GM19438 (cell line): ENCODE measurements at regions not wholly inside any gene's neighbourhood (a gene's known extent, or its start where the extent isn't known, plus 50 kb on each side); places are given as distances from the start of the nearest gene placed in this dataset.
"Not testable (repeated sequence)": the region's sequence is repeated elsewhere in the genome, so short reads cannot be mapped to it uniquely, and the experiment has no call there.

Experiments
- ATAC-seq: cut with Tn5 transposase; IDR thresholded peaks from one replicate; pipeline ENCODE4 v1.9.1; 2021; ENCODE audit warnings: low read depth; ENCODE audit not compliant: unreplicated experiment

DNA sequence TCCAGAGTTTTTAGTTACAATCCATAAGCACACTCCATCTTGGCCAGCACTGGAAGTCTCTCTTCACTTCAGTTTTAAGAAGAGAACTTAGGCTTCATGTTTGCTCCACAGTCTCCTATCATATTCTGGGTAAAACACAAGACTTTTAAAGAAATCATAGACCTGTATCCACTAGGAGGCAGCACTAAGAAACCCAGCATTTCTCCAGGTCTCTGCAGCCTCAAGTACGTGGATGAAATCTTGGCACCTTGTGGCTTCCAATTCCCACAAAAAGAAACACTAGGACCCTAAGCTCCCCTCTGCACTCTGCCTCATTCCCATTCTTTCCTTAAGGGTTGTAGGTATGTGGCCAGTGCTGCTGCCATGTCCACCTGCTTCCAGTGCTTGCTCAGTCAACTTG, 367.3 kb upstream of the CASK start:
- no peak for ATAC-seq

DNA sequence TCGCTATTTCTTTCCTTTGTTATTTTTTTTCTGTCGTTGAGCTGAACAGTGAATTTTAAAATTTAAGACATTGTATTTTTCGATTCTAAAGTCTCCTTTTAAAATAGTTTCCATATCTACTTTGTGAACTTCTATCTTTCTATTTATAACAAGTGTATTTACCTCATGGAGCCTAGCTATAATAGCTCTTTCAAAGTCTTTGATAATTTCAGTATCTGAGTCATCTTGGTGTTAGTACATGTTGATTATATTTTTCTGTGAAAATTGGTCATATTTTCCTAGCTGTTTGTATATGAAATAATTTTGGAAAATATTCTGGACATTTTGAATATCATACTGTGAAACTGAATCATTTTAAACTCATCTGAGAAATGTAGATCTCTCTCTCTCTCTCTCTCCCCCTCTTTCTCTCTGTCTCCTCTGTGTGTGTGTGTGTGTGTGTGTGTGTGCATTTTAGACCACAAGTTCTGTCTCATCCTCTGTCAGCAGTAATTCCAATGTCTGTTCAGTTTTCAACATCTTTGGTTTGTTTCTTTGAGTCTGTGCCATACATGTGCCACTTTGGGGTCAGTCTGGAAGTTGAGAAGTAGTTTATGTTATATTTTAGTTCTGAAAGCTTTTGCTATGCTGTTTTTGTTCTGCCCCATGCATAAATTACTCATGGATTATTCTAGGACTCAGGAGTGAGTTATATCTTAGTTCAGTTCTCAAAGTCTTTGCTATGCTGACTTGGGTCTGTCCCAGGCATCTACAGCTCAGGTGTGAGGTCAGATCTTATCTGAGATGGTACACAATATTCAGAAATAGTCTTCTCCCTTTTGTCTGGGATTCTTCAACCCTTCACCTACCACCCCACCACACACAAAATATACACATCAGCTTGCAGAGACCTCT, 366.4 kb upstream of the CASK start:
- ATAC-seq, result no peak

DNA sequence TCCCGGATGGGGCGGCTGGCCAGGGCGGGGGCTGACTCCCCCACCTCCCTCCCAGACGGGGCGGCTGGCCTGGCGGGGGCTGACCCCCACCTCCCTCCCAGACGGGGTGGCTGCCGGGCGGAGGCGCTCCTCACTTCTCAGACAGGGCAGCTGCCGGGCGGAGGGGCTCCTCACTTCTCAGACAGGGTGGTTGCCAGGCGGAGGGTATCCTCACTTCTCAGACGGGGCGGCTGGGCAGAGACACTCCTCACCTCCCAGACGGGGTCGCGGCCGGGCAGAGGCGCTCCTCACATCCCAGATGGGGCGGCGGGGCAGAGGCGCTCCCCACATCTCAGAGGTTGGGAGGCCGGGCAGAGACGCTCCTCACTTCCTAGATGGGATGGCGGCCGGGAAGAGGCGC, 362.3 kb upstream of the CASK start:
- not testable (repeated sequence) for ATAC-seq

- no peak for ATAC-seq
Observed at GRCh38 chrX:42276982-42277690, 353.8 kb upstream of the CASK start.

DNA sequence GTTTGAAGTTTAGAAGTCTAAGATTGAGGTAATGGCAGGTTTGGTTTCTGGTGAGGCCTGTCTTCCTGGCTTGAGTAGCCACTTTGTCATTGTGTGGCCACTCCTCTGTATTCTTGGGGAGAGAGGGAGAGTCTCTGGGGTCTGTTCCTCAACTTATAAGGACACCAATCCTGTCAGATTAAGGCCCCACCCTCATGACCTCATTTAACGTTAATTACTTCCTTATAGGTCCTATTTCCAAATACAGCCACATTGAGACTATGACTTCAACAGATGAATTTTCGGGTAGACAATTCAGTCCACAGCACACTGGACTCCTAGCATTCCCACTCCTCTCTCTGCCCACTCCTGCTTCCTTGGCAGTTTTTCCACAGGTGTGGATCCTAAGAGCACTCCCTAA, 350.8 kb upstream of the CASK start:
- ATAC-seq, result no peak

GRCh38 chrX:42273387-42273786, 350.0 kb upstream of the CASK start:
- no peak for ATAC-seq

DNA sequence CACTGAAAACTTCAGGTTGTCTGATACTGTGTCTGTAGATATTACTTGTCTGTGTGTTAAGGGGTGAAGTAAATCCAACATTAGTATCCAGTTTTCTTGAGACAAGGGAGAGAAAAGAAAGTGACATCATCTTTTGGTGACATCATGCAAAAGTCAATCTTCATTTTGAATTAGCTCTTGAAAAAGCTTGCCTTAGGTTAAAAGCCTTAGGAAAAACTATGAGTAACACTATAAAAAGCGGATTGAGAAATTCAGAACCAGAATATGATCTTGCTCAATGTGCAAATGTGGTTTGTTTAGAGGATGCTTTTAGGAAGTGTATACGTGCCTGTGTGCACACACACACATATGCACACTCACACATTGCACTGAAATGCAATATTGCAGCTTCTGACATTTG, 345.8 kb upstream of the CASK start:
- no peak for ATAC-seq

- no peak for ATAC-seq
Observed at GRCh38 chrX:42260854-42261253, 337.5 kb upstream of the CASK start.

- no peak for ATAC-seq
Observed at GRCh38 chrX:42248226-42248625, 324.9 kb upstream of the CASK start.

- ATAC-seq, result no peak
Observed at GRCh38 chrX:42247241-42247640, 323.9 kb upstream of the CASK start.

- no peak for ATAC-seq
Observed at GRCh38 chrX:42246814-42247213, 323.5 kb upstream of the CASK start.

DNA sequence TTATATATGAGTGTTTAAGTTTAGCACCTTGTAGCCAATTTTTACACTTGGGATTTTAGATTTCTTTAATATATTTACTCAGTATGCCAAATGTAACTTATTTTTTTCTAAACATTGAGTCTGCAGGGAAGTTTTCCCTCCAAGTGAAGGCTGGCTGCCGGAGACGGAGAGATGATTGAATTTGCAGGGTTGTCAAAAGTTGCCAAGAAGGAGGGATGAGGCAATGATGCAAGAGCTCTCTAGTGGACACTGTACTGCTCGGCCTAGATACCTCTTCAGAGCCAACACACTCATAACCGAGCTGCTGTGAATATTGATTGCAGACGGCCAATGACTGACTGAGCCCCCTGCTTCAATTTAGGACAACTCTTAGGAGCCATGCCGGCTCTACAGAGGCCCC, 318.6 kb upstream of the CASK start:
- no peak for ATAC-seq

- no peak for ATAC-seq
Observed at GRCh38 chrX:42241421-42241820, 318.1 kb upstream of the CASK start.

DNA sequence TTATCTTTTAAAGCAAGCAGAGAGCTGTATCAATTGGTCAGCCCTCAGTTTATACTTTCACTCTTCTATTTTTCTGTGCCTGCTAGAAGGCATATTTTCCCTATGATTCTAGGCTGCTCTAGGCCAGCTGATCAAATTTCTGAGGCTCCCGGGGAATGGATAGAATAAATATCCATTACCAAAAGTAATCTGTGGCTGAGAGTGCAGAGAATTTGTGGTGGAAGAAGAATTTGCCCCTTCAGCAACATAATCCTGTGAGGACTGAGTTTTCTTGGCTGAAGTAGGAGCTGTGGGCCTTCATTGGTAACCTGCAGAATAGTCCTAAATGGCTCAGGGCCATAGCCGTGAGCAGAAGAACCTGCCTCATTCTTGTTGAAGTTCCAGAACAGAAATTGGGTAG, 314.6 kb upstream of the CASK start:
- no peak for ATAC-seq

GRCh38 chrX:42229533-42229932, 306.2 kb upstream of the CASK start:
- no peak for ATAC-seq

DNA sequence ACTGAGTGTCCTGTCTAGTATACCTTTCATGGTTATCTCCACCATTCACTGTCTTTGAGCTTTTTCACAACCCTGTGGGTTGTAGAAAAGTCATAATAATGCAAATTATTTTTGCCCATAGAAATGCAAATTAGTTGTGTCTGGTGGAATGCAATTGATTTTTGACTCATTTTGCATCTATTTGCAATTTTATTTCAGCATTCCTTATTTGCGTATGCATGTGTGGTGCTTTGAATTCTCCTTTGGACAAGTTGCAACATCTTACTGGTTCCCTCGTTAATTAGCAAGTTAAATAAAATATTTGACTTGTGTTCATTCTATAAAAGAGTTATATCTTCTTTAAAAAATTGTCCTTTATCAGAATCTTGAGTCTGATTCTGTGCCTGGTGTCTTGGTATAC, 297.3 kb upstream of the CASK start:
- ATAC-seq, result no peak

DNA sequence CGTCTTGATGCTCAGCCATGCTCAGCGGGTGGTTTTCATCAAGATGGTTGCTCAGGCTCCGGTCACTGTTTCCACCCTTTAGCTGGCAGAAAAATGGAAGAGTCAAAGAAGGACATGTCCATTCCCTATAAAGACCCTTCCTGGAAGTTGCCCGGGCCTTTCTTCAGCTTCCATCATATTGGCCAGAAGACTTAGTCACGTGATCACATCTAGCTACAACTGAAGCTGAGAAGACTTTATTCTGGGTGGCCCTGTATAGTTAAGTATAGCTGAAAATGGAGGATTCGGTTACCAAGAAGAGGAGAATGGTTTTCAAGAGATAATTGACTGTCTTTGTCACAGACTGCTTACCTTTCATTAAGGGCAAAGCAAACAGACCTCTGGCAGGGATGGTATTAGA, 296.7 kb upstream of the CASK start:
- ATAC-seq, result no peak

GRCh38 chrX:42219231-42219630, 295.9 kb upstream of the CASK start:
- no peak for ATAC-seq

- ATAC-seq, result no peak
Observed at GRCh38 chrX:42195506-42195905, 272.2 kb upstream of the CASK start.

- ATAC-seq, result no peak
Observed at GRCh38 chrX:42189576-42189975, 266.2 kb upstream of the CASK start.

GRCh38 chrX:42188730-42189129, 265.4 kb upstream of the CASK start:
- ATAC-seq, result no peak

DNA sequence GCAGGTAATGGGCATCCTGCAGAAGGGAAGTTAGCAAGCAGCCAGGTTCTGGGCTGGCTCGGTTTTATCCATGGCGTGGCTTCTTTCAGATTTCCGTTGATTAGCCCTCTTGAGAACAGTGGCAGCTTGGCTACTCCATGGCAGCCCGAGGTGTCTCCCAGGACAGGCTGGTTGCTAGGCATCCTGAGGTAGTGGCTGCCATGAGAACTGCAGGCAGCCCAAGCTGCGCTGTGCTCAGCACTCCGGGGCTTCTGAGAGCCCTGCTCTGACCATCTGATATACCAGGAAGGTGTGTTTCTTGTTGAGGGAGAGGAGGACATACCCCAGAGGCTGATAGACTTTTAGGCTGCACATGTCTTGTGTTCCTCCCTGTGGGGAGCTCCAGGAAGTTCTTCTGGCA, 253.4 kb upstream of the CASK start:
- no peak for ATAC-seq
